Esophagus muscularis mucosa (tissue), 4 donors: ENCODE measurements at regions not wholly inside any gene's neighbourhood (a gene's known extent, or its start where the extent isn't known, plus 50 kb on each side); places are given as distances from the start of the nearest gene placed in this dataset.

ENCODE experiments used
- DNase-seq: peaks from one replicate; pipeline ENCODE4 v3.0.0-alpha.2; 2017; ENCODE audit errors: extremely low spot score
- H3K27ac ChIP-seq, 4 donors: fragments of 200-600 bp; sonication (generic); replicated peaks in 1 of 4; 1 replicate in 3 of 4; 2 replicates in 1 of 4; pipeline ENCODE4 v1.5.1; 2016 to 2019; ENCODE audit warnings: mild to moderate bottlenecking in 1 of 4
- H3K27me3 ChIP-seq, 4 donors: fragments of 200-600 bp; sonication (generic); one replicate each; pipeline versions ENCODE4 v1.5.1 to v1.6.0; 2016 to 2019
- H3K36me3 ChIP-seq, 4 donors: fragments of 200-600 bp; sonication (generic); one replicate each; pipeline ENCODE4 v1.5.1; 2016 to 2019
- H3K4me1 ChIP-seq, 4 donors: fragments of 200-600 bp; sonication (generic); one replicate each; pipeline ENCODE4 v1.5.1; 2016 to 2019
- H3K4me3 ChIP-seq, 4 donors: fragments of 200-600 bp; sonication (generic); 1 replicate in 2 of 4; 2 replicates in 2 of 4; pipeline ENCODE4 v1.5.1; 2016 to 2019; ENCODE audit warnings: mild to moderate bottlenecking in 4 of 4, moderate library complexity in 1 of 4
- H3K9me3 ChIP-seq, 4 donors: fragments of 200-600 bp; sonication (generic); 1 replicate in 3 of 4; 2 replicates in 1 of 4; pipeline ENCODE4 v1.5.1; 2016 to 2019
- EP300 ChIP-seq: sonication (generic); formaldehyde crosslinking; IDR thresholded peaks from one replicate; pipeline ENCODE4 v1.6.1; 2017; ENCODE audit warnings: antibody characterized with exemption
- POLR2A ChIP-seq: fragments of 450-650 bp; IDR thresholded peaks from one replicate; pipeline ENCODE4 v1.6.1; 2017; ENCODE audit warnings: antibody characterized with exemption, moderate library complexity, mild to moderate bottlenecking, low read depth
- POLR2AphosphoS5 ChIP-seq, 2 donors: sonication (generic); formaldehyde crosslinking; IDR thresholded peaks; one replicate each; pipeline ENCODE4 v1.6.1; 2017; ENCODE audit warnings: antibody characterized with exemption in 2 of 2
- whole genome bisulfite sequencing: methylation state at CpG from one replicate; pipeline ENCODE4 v1.1.5; 2018; 5-methylcytosine and 5-hydroxymethylcytosine counted together
- intact Hi-C: fragments of 100-400 bp; cut with DNase I; formaldehyde crosslinking; loops from one replicate; pipeline ENCODE4 v1.15.1; 2023
- TF ChIP-seq, protein P1 (sequence below), 3 experiments: fragments of 200-600 bp in 2 of 3; fragments of 450-650 bp in 1 of 3; sonication (generic) in 2 of 3; IDR thresholded peaks; one replicate each; pipeline ENCODE4 v1.5.1; 2017 to 2019; ENCODE audit warnings: antibody characterized with exemption in 3 of 3, mild to moderate bottlenecking in 2 of 3, moderate library complexity in 1 of 3

GRCh38 chr10:88150339-88150738 lies 286.9 kb downstream of the PTEN start:
- Histone ChIP-seq H3K36me3 (no peaks in the 10 kb centered on the region), H3K9me3 (no peaks in the 10 kb centered on the region), H3K27me3 (no peaks in the 10 kb centered on the region), H3K4me3 (no peak overlapping the region), H3K27ac (no peak overlapping the region), H3K4me1 (peaks cover 0 to 25% (median 16%) of the 10 kb centered on the region in 4 donors)
- intact Hi-C loops: no loop called here
- WGBS: 71% methylated on average over 3 of the region's 3 CpGs
- no peak for DNase-seq
- TF ChIP-seq EP300: no peak
- no peak for TF ChIP-seq POLR2AphosphoS5 (IDR thresholded peaks at IDR 0.05)
- TF ChIP-seq POLR2A: no peak
- TF ChIP-seq, protein P1, sequence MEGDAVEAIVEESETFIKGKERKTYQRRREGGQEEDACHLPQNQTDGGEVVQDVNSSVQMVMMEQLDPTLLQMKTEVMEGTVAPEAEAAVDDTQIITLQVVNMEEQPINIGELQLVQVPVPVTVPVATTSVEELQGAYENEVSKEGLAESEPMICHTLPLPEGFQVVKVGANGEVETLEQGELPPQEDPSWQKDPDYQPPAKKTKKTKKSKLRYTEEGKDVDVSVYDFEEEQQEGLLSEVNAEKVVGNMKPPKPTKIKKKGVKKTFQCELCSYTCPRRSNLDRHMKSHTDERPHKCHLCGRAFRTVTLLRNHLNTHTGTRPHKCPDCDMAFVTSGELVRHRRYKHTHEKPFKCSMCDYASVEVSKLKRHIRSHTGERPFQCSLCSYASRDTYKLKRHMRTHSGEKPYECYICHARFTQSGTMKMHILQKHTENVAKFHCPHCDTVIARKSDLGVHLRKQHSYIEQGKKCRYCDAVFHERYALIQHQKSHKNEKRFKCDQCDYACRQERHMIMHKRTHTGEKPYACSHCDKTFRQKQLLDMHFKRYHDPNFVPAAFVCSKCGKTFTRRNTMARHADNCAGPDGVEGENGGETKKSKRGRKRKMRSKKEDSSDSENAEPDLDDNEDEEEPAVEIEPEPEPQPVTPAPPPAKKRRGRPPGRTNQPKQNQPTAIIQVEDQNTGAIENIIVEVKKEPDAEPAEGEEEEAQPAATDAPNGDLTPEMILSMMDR (IDR thresholded peaks at IDR 0.05): no peak

DNA sequence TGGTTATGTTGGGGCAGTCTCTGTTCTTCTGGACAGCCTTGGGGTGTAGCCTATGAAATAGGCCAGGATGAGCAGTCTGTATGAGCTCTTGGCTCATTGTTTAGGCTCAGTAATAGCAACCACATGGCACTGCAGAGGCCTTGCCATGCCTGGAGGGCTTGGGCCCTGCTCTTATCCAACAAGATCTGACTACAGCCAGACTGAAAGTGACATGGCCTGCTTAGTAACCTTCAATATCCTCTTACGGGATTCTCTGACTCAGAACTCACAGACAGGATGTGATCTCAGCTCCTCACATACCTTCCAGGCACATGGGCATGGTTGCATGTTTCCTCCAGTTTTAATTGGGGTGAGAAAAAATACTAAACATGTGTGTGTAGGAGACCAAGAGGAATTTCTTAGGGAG lies 289.3 kb downstream of the PTEN start:
- no peak for DNase-seq
- Histone ChIP-seq H3K36me3 (no peaks in the 10 kb centered on the region), H3K4me1 (peaks cover 0 to 19% (median 16%) of the 10 kb centered on the region in 4 donors), H3K4me3 (no peak overlapping the region), H3K27me3 (no peaks in the 10 kb centered on the region), H3K27ac (no peak overlapping the region), H3K9me3 (no peaks in the 10 kb centered on the region)
- TF ChIP-seq EP300 (no peak), POLR2A (no peak), POLR2AphosphoS5 (IDR thresholded peaks at IDR 0.05) (no peak)
- TF ChIP-seq, protein P1 (IDR thresholded peaks at IDR 0.05): no peak
- intact Hi-C loops: no loop called here
- WGBS: 100% methylated on average over 1 of the region's 1 CpG

DNA sequence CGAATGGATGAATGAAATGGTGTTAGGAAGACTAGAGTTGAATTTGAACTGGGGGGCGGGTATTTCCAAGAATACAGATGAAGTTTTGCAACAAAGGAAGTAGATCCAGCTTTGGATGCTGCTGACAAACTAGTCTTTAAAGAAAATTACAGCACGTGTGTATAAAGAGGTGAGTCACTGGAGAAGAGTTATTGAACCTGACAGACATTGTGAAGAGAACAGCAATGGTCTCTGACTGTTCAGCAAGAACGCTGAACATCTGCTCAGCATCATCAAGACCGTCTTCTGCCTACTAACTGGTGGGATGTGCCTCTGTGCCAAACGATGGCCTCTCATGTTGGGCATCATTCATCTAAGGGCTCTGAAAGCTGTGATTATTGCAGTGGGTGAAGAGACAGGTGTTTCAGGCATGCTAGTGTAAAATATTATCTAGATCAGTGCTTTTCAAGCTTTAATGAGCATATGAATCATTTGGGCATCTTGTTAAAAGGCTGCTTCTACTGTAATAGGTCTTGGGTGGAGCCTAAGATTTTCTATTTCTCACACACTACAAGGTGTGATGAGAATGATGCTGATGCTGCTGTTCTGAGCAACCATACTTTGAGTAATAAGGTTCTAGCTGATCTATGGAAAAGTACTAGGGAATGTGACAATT lies 291.3 kb downstream of the PTEN start:
- no peak for DNase-seq
- H3K27ac ChIP-seq: no peak overlapping the region
- peaks cover 0 to 26% (median 22%) of the 10 kb centered on the region in 4 donors for H3K4me1 ChIP-seq
- WGBS: 81% methylated on average over 6 of the region's 6 CpGs
- H3K36me3 ChIP-seq: no peaks in the 10 kb centered on the region
- intact Hi-C loops: no loop called here
- H3K27me3 ChIP-seq: no peaks in the 10 kb centered on the region
- TF ChIP-seq, protein P1 (IDR thresholded peaks at IDR 0.05): no peak
- TF ChIP-seq EP300: no peak
- H3K9me3 ChIP-seq: no peaks in the 10 kb centered on the region
- H3K4me3 ChIP-seq: no peak overlapping the region

- Histone ChIP-seq H3K4me3 (no peak overlapping the region), H3K36me3 (no peaks in the 10 kb centered on the region), H3K4me1 (peaks cover 0 to 26% (median 22%) of the 10 kb centered on the region in 4 donors), H3K27me3 (no peaks in the 10 kb centered on the region), H3K9me3 (no peaks in the 10 kb centered on the region), H3K27ac (no peak overlapping the region)
- intact Hi-C loops: no loop called here
- DNase-seq: no peak
- TF ChIP-seq POLR2A: no peak
- no peak for TF ChIP-seq EP300
- no peak for TF ChIP-seq POLR2AphosphoS5 (IDR thresholded peaks at IDR 0.05)
- TF ChIP-seq, protein P1 (IDR thresholded peaks at IDR 0.05): no peak
- 93% methylated on average over 1 of the region's 1 CpG for WGBS
These were observed 292.9 kb downstream of the PTEN start for GRCh38 chr10:88156341-88156740.

GRCh38 chr10:88157981-88158465 lies 294.6 kb downstream of the PTEN start:
- intact Hi-C loops: no loop called here
- H3K4me3 ChIP-seq: no peak overlapping the region

More at GRCh38 chr10:88157981-88158465, 294.6 kb downstream of the PTEN start:
- Histone ChIP-seq H3K36me3 (no peaks in the 10 kb centered on the region), H3K27ac (peak overlapping the region; percentile 54 to 77 (median 74)), H3K27me3 (no peaks in the 10 kb centered on the region), H3K4me1 (peaks cover 0 to 26% (median 22%) of the 10 kb centered on the region in 4 donors), H3K9me3 (no peaks in the 10 kb centered on the region)
- peak in 1 of 2 donors; percentile 61 for TF ChIP-seq POLR2AphosphoS5 (IDR thresholded peaks at IDR 0.05)
- TF ChIP-seq EP300: no peak
- TF ChIP-seq, protein P1 (IDR thresholded peaks at IDR 0.05): no peak
- TF ChIP-seq POLR2A: no peak
- no peak for DNase-seq
- WGBS: 3% methylated on average over 2 of the region's 2 CpGs
